AG04450 (cell line): ENCODE measurements at regions not wholly inside any gene's neighbourhood (a gene's known extent, or its start where the extent isn't known, plus 50 kb on each side); places are given as distances from the start of the nearest gene placed in this dataset.

Experiments
- CTCF ChIA-PET: fragments of 300-600, 350-600 bp; formaldehyde crosslinking; extraction: SDS; loops from one replicate; lab custom pipeline; 2022; ENCODE audit warnings: antibody characterized with exemption, inconsistent platforms; lab: Charles Lee
- POLR2A ChIA-PET: fragments of 350-600 bp; formaldehyde crosslinking; extraction: SDS; loops from one replicate; lab custom pipeline; 2021; ENCODE audit warnings: antibody characterized with exemption, inconsistent platforms; lab: Yijun Ruan, JAX
- DNase-seq: peaks from one replicate; pipeline ENCODE4 v3.0.0-alpha.2; 2011; ENCODE audit warnings: low read depth, low spot score
- H3K27ac ChIP-seq: one replicate; pipeline ENCODE4 v1.5.1; 2012; ENCODE audit warnings: low read depth, low read length, control low read depth
- H3K27me3 ChIP-seq: one replicate; pipeline ENCODE4 v1.6.0; 2012; ENCODE audit warnings: low read length; ENCODE audit not compliant: control insufficient read depth, insufficient read depth
- H3K4me3 ChIP-seq: 2 replicates; pipeline ENCODE4 v1.5.1; 2011; ENCODE audit warnings: mild to moderate bottlenecking, low read depth, low read length, control low read depth
- H3K9me3 ChIP-seq: 2 replicates; pipeline ENCODE4 v1.5.1; 2012; ENCODE audit warnings: low read length; ENCODE audit not compliant: control insufficient read depth, insufficient read depth
- CTCF ChIP-seq: IDR thresholded peaks from 2 replicates; pipeline ENCODE4 v1.5.1; 2011; ENCODE audit warnings: low read depth, low read length, control low read depth, inconsistent platforms

GRCh38 chr13:50664951-50665350, 178.5 kb downstream of the DLEU7 start:
- no peak for TF ChIP-seq CTCF
- ChIA-PET CTCF (no interaction called here), POLR2A (no interaction called here)
- Histone ChIP-seq H3K27me3 (peaks cover 13% of the 10 kb centered on the region), H3K4me3 (no peak overlapping the region), H3K9me3 (no peaks in the 10 kb centered on the region), H3K27ac (no peak overlapping the region)
- no peak for DNase-seq

- no peak overlapping the region for H3K27ac ChIP-seq
- CTCF ChIA-PET: no interaction called here
- POLR2A ChIA-PET: no interaction called here
- no peak for DNase-seq
- no peak overlapping the region for H3K4me3 ChIP-seq
- no peak for TF ChIP-seq CTCF
- peaks cover 13% of the 10 kb centered on the region for H3K27me3 ChIP-seq
- H3K9me3 ChIP-seq: no peaks in the 10 kb centered on the region
Observed at GRCh38 chr13:50668049-50668448, 175.4 kb downstream of the DLEU7 start.

- peaks cover 13% of the 10 kb centered on the region for H3K27me3 ChIP-seq
- H3K27ac ChIP-seq: no peak overlapping the region
- no peak for TF ChIP-seq CTCF
- ChIA-PET CTCF (no interaction called here), POLR2A (no interaction called here)
- DNase-seq: no peak
- no peak overlapping the region for H3K4me3 ChIP-seq
- no peaks in the 10 kb centered on the region for H3K9me3 ChIP-seq
Observed at GRCh38 chr13:50668691-50669271, 174.7 kb downstream of the DLEU7 start.

- no peaks in the 10 kb centered on the region for H3K9me3 ChIP-seq
- H3K4me3 ChIP-seq: no peak overlapping the region
- CTCF ChIA-PET: no interaction called here
- peaks cover 18% of the 10 kb centered on the region for H3K27me3 ChIP-seq
- no peak for DNase-seq
- H3K27ac ChIP-seq: no peak overlapping the region
- TF ChIP-seq CTCF: no peak
- POLR2A ChIA-PET: no interaction called here
Observed at GRCh38 chr13:50670272-50670671, 173.2 kb downstream of the DLEU7 start.

GRCh38 chr13:50670847-50671496, 172.5 kb downstream of the DLEU7 start:
- Histone ChIP-seq H3K4me3 (no peak overlapping the region), H3K9me3 (no peaks in the 10 kb centered on the region), H3K27ac (no peak overlapping the region), H3K27me3 (peaks cover 18% of the 10 kb centered on the region)
- TF ChIP-seq CTCF: no peak
- ChIA-PET POLR2A (no interaction called here), CTCF (no interaction called here)
- DNase-seq: no peak
